Dendritic cell treated with granulocyte-macrophage colony-stimulating factor and Interleukin-4, amounts not matched to agents 40 ng/mL and 50 ng/mL, for 4 days (primary cell): ENCODE measurements at regions not wholly inside any gene's neighbourhood (a gene's known extent, or its start where the extent isn't known, plus 50 kb on each side); places are given as distances from the start of the nearest gene placed in this dataset.
"Not testable (repeated sequence)": the region's sequence is repeated elsewhere in the genome, so short reads cannot be mapped to it uniquely, and the experiment has no call there.

Source experiments
- H3K27ac Mint-ChIP-seq: one replicate; pipeline ENCODE4 v1.8.0; 2022; ENCODE audit warnings: mild to moderate bottlenecking, mixed read lengths
- H3K27me3 Mint-ChIP-seq: one replicate; pipeline ENCODE4 v1.8.0; 2022; ENCODE audit warnings: mild to moderate bottlenecking, mixed read lengths
- H3K36me3 Mint-ChIP-seq: one replicate; pipeline ENCODE4 v1.8.0; 2022; ENCODE audit warnings: low read depth, mixed read lengths
- H3K4me1 Mint-ChIP-seq: one replicate; pipeline ENCODE4 v1.8.0; 2022; ENCODE audit warnings: low read depth, mixed read lengths
- H3K4me3 Mint-ChIP-seq: one replicate; pipeline ENCODE4 v1.8.0; 2022; ENCODE audit warnings: mild to moderate bottlenecking, moderate library complexity, mixed read lengths
- H3K9me3 Mint-ChIP-seq: one replicate; pipeline ENCODE4 v1.8.0; 2022; ENCODE audit warnings: mixed read lengths
- intact Hi-C: fragments of 100-400 bp; cut with micrococcal nuclease; formaldehyde crosslinking; loops from one replicate; pipeline ENCODE4 v1.15.0; 2022

DNA sequence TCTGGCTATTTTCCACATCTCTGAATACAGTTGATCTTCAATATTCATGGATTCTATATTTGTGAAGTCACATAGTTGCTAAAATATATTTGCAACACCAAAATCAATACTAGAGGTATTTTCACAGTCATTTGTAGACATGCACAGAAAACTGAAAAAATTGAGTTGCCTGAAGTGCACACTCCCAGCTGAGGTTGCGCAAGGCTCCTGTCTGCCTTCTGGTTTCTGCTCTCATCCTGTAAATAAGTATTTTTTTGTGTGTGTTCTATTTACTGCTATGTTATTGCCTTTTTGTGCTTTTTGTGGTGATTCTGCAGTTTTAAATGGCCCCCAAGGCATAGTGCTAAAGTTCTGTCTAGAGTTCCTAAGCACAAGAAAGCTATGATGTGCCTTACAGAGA lies 371.1 kb upstream of the GRAMD2B start:
- H3K9me3 Mint-ChIP-seq, result peaks cover 26% of the 10 kb centered on the region
- intact Hi-C loops, result no loop called here
- H3K27ac Mint-ChIP-seq, result no peak overlapping the region
- no peaks in the 10 kb centered on the region for H3K4me1 Mint-ChIP-seq
- no peak overlapping the region for H3K4me3 Mint-ChIP-seq
- no peaks in the 10 kb centered on the region for H3K27me3 Mint-ChIP-seq
- H3K36me3 Mint-ChIP-seq, result no peaks in the 10 kb centered on the region

GRCh38 chr5:126052791-126053190 lies 370.4 kb upstream of the GRAMD2B start:
- intact Hi-C loops, result no loop called here
- H3K4me3 Mint-ChIP-seq, result no peak overlapping the region
- peaks cover 28% of the 10 kb centered on the region for H3K9me3 Mint-ChIP-seq
- no peak overlapping the region for H3K27ac Mint-ChIP-seq
- H3K36me3 Mint-ChIP-seq, result no peaks in the 10 kb centered on the region
- H3K4me1 Mint-ChIP-seq, result no peaks in the 10 kb centered on the region
- no peaks in the 10 kb centered on the region for H3K27me3 Mint-ChIP-seq

- no peaks in the 10 kb centered on the region for H3K4me1 Mint-ChIP-seq
- H3K9me3 Mint-ChIP-seq, result peaks cover 30% of the 10 kb centered on the region
These were observed 369.6 kb upstream of the GRAMD2B start for GRCh38 chr5:126053630-126054029.

DNA sequence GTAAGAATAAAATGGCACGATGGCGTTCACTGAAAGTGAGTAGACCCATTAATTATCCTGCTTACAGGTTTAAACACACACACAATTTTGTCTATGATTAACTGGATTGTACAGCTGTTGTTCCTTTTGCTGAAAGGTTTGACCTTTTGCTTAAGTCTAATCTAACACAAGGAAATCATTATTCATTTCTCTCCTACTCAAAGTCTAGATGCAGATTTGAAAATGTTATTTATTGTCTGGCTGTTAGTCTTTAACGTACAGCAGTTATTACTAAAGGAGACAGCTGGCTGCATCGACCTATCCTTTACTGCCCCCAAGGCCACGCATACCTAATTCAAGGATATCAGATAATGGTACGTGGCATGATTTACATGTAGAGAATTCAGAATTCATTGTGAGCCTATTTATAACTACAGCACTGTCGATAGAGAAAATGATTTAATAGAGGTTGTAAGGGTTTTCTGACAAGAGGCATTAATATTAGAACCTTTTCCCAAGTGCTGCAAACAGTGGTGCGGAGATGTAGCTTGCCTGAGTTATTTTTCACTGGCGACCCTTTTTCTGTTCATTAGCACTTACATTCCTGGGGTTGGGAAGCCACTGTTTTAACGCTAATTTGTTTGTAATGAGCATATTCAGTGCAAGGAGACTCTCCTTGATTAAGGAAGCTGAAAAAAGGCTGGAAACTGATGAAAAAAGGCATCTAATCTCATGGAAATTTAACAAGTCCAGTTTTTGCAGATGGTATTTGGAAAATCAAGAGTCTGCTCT lies 368.4 kb upstream of the GRAMD2B start:
- peaks cover 27% of the 10 kb centered on the region for H3K9me3 Mint-ChIP-seq
- no peaks in the 10 kb centered on the region for H3K4me1 Mint-ChIP-seq
- H3K36me3 Mint-ChIP-seq, result no peaks in the 10 kb centered on the region
- H3K27ac Mint-ChIP-seq, result no peak overlapping the region
- H3K27me3 Mint-ChIP-seq, result no peaks in the 10 kb centered on the region
- H3K4me3 Mint-ChIP-seq, result no peak overlapping the region
- intact Hi-C loops, result no loop called here

More at GRCh38 chr5:126053630-126054029, 369.6 kb upstream of the GRAMD2B start:
- no peaks in the 10 kb centered on the region for H3K27me3 Mint-ChIP-seq
- no peaks in the 10 kb centered on the region for H3K36me3 Mint-ChIP-seq
- intact Hi-C loops, result no loop called here
- no peak overlapping the region for H3K27ac Mint-ChIP-seq
- no peak overlapping the region for H3K4me3 Mint-ChIP-seq

DNA sequence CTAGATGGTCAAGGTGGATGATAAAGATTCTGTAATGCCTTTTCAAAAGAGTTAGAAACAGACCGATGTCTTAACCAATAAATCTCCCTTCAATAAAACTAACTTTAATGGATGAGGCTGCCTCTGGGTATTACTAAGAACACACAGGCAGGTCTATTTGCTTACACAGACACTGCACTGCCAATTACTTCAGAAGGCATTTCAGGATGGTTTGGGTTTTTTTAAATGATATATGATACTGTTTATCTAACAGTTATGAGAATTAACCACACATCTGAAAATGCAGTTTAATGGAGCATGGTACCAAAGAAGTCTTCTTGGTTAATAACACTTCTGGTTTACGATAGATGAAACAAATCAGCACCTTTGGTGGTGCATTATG lies 367.9 kb upstream of the GRAMD2B start:
- Mint-ChIP-seq H3K9me3 (peaks cover 25% of the 10 kb centered on the region), H3K4me1 (no peaks in the 10 kb centered on the region), H3K36me3 (no peaks in the 10 kb centered on the region), H3K4me3 (no peak overlapping the region), H3K27ac (no peak overlapping the region), H3K27me3 (no peaks in the 10 kb centered on the region)
- intact Hi-C loops, result no loop called here

- H3K27ac Mint-ChIP-seq, result no peak overlapping the region
- H3K36me3 Mint-ChIP-seq, result no peaks in the 10 kb centered on the region
- H3K4me3 Mint-ChIP-seq, result no peak overlapping the region
- intact Hi-C loops, result no loop called here
- peaks cover 25% of the 10 kb centered on the region for H3K9me3 Mint-ChIP-seq
- no peaks in the 10 kb centered on the region for H3K27me3 Mint-ChIP-seq
- H3K4me1 Mint-ChIP-seq, result no peaks in the 10 kb centered on the region
These were observed 366.9 kb upstream of the GRAMD2B start for GRCh38 chr5:126056352-126056751.

DNA sequence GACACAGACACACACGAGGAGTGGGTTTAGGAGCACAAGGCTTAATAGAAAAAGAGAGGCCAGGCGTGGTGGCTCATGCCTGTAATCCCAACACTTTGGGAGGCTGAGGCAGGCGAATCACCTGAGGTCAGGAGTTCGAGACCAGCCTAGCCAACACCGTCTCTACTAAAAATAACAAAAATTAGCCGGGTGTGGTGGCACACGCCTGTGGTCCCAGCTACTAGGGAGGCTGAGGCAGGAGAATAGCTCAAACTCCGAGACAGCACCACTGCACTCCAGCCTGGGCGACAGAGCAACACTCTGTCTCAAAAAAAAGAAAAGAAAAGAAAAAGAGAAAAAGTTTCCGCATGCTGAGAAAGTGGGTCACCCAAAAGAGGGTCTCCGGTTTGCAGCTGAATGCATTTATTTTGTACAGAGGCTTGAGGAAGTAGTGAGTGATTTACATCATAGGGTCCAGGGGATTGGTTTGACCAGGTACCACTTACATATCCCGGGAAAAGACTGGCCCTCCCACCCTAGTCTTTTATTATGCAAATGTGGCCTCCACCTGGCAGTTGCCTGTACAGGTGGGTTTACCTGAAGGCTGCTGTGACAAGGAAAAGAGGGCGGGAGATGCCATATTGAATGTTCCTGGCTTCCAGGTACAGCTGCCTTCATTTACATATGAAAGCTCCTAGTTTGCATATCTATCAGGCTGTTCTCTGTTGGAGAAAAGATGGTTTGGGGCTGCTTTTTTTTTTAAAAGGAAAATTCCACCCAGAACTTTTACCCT lies 366.2 kb upstream of the GRAMD2B start:
- intact Hi-C loops, result no loop called here
- no peaks in the 10 kb centered on the region for H3K27me3 Mint-ChIP-seq
- H3K9me3 Mint-ChIP-seq, result peaks cover 25% of the 10 kb centered on the region
- no peaks in the 10 kb centered on the region for H3K4me1 Mint-ChIP-seq
- no peak overlapping the region for H3K4me3 Mint-ChIP-seq
- no peak overlapping the region for H3K27ac Mint-ChIP-seq
- H3K36me3 Mint-ChIP-seq, result no peaks in the 10 kb centered on the region

DNA sequence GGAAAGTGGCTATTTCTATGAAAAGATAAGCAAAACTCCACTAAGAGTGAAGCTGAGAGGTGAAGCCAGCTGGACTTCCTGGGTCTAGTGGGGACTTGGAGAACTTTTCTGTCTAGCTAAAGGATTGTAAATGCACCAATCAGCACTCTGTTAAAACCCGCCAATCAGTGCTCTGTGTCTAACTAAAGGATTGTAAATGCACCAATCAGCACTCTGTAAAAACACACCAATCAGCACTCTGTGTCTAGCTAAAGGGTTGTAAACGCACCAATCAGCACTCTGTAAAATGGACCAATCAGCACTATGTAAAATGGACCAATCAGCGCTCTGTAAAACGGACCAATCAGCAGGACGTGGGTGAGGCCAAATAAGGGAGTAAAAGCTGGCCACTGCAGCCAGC lies 364.8 kb upstream of the GRAMD2B start:
- H3K4me1 Mint-ChIP-seq, H3K27me3 Mint-ChIP-seq, intact Hi-C loops, H3K36me3 Mint-ChIP-seq, H3K4me3 Mint-ChIP-seq, H3K27ac Mint-ChIP-seq: not testable (repeated sequence)
- H3K9me3 Mint-ChIP-seq, result peaks cover 36% of the 10 kb centered on the region

- Mint-ChIP-seq H3K9me3 (peaks cover 63% of the 10 kb centered on the region), H3K27me3 (no peaks in the 10 kb centered on the region), H3K36me3 (no peaks in the 10 kb centered on the region), H3K4me3 (no peak overlapping the region), H3K4me1 (no peaks in the 10 kb centered on the region), H3K27ac (no peak overlapping the region)
- intact Hi-C loops, result no loop called here
These were observed 360.6 kb upstream of the GRAMD2B start for GRCh38 chr5:126062398-126063221.

- Mint-ChIP-seq H3K36me3 (no peaks in the 10 kb centered on the region), H3K4me3 (no peak overlapping the region), H3K27me3 (no peaks in the 10 kb centered on the region), H3K4me1 (no peaks in the 10 kb centered on the region), H3K9me3 (peaks cover 57% of the 10 kb centered on the region), H3K27ac (no peak overlapping the region)
- intact Hi-C loops, result no loop called here
These were observed 358.1 kb upstream of the GRAMD2B start for GRCh38 chr5:126065061-126065460.

DNA sequence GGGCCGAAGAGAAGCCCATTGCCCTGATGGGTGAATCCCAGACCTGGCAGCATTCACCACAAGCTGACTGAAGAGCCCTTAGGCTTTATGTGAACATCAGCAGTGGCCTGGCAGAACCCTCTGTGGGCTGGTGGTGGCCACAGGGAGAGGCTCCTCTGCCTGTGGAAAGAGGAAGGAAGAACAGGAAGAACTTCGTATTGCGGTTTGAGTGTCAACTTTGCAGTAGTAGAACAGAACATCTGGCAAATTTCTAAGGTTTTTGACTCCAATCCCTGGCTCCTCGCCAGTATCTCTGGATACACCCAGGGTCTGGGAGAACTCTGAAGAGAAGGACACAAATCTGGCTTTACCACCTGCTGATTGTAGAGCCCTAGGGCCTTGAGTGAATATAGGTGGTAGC lies 356.4 kb upstream of the GRAMD2B start:
- Mint-ChIP-seq H3K4me1 (no peaks in the 10 kb centered on the region), H3K27ac (no peak overlapping the region), H3K9me3 (peaks cover 62% of the 10 kb centered on the region)

DNA sequence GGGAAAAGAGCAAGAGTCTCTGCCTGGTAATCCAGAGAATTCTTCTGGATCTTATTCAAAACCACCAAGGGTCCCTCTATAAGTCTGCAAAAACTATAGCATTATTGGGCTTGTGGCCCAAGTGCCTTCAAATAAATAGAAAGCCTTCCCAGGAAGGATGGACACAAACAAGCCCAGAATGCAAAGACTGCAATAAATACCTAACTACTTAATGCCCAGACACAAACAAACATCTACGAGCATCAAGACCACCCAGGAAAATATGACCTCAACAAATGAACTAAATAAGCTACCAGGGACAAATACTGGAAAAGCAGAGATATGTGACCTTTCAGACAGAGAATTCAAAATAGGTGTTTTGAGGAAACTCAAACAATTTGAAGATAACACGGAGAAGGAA lies 355.8 kb upstream of the GRAMD2B start:
- Mint-ChIP-seq H3K36me3 (no peaks in the 10 kb centered on the region), H3K27me3 (no peaks in the 10 kb centered on the region), H3K9me3 (peaks cover 66% of the 10 kb centered on the region), H3K4me1 (no peaks in the 10 kb centered on the region), H3K27ac (no peak overlapping the region), H3K4me3 (no peak overlapping the region)
- intact Hi-C loops, result no loop called here

More for the DNA sequence above, 356.4 kb upstream of the GRAMD2B start:
- intact Hi-C loops, result no loop called here
- Mint-ChIP-seq H3K27me3 (no peaks in the 10 kb centered on the region), H3K36me3 (no peaks in the 10 kb centered on the region), H3K4me3 (no peak overlapping the region)

DNA sequence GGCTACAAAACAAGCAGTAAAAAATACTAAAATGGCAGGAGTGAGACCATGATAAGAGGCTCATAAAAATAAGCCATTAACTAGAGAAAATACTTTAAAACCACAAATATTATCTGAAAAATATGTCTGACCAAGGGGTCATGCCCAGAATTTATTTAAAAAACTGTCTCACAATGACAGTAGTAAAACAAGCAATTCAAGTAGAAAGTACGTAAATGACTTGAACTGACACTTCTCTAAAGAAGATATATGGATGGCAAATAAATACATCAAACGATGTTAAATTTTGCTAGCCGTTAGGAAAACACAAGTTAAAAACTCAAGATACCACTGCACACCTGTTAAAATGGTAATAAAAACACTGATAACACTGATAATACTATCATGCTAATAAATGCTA lies 353.9 kb upstream of the GRAMD2B start:
- H3K27ac Mint-ChIP-seq, result no peak overlapping the region
- H3K9me3 Mint-ChIP-seq, result peaks cover 67% of the 10 kb centered on the region
- H3K36me3 Mint-ChIP-seq, result no peaks in the 10 kb centered on the region
- H3K4me1 Mint-ChIP-seq, result no peaks in the 10 kb centered on the region
- H3K27me3 Mint-ChIP-seq, result no peaks in the 10 kb centered on the region
- H3K4me3 Mint-ChIP-seq, result no peak overlapping the region
- intact Hi-C loops, result no loop called here

DNA sequence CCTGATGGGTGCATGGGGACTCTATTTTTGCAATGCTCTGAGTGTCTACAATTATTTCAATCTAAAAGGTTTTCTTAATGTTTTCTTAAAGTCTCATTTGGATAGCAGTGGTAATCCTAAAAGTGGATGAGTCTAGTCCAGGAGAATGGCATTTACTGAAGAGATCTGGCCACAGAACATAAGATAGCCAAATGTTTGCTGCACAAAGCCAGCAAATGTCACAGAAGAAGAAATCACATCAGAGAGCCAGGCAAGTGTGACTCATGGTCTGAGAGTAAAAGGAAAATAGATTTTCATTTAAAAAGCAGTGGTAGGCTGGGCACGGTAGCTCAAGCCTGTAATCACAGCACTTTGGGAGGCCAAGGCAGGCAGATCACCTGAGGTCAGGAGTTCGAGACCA lies 352.7 kb upstream of the GRAMD2B start:
- Mint-ChIP-seq H3K27me3 (no peaks in the 10 kb centered on the region), H3K27ac (no peak overlapping the region), H3K36me3 (no peaks in the 10 kb centered on the region), H3K4me3 (no peak overlapping the region), H3K9me3 (peaks cover 64% of the 10 kb centered on the region), H3K4me1 (no peaks in the 10 kb centered on the region)
- intact Hi-C loops, result no loop called here
